HG03565 (cell line): ENCODE measurements at regions not wholly inside any gene's neighbourhood (a gene's known extent, or its start where the extent isn't known, plus 50 kb on each side); places are given as distances from the start of the nearest gene placed in this dataset.

Experiments used
- ATAC-seq: cut with Tn5 transposase; IDR thresholded peaks from one replicate; pipeline ENCODE4 v1.9.1; 2021; ENCODE audit warnings: mild to moderate bottlenecking, moderate library complexity; ENCODE audit not compliant: unreplicated experiment

DNA sequence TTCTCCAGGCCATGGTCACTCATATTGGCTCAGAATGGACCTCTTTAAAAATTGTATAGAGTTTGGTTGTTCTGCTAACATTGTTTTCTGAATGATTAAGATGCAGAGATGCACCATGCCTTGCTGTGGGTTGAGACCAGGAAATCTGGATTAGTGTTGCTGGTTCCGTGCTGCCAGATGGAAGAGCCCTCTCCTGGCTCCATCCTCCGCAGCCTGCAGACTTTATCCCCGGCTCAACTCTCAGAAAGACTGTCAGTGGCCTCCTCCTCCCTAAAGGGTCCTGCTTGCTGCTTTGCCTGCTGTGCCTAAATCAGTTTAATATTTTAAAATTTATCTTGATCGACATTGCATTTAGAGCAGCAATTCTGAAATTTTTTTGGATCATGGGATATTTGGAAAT, 196.7 kb downstream of the TENT4A start:
- no peak for ATAC-seq

GRCh38 chr5:6910950-6911349, 197.7 kb downstream of the TENT4A start:
- no peak for ATAC-seq

DNA sequence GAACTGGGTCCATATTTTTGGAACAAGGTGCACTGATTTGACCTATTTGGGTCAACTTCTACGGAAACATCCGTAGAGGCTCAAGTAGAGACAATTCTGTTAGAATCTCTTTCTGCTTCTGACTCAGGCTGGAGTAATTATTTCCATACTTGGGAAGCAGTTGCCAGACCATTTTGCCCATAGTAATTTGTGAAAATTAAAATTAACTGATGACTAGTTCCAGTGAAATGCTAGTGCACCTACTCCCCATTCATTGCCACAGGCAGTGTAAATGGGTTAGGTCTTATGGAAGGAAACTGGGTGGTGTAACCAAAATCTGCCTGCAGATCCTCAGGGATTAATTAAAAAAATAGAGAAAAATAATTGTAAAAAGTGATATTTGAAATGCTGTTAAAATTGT, 201.1 kb downstream of the TENT4A start:
- no peak for ATAC-seq

DNA sequence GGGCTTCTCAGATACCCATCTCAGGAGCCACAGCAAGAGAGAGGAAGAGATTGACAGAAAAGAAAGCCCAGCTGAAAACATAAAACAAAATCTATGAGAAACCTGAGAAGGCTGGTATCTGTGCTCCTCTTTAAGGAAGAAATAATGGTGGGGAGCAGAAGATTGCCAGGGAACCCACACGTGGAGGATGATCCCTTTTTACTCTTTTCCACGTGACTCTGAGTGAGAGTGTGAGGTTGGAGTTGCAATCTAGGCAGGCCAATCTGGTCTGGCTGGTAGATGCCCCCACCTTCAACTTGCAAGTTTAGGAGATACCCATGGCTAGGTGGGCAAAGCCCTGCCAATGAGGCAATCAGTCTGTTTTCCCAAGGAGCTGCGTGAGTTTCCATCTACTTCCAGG, 202.3 kb downstream of the TENT4A start:
- ATAC-seq: no peak

DNA sequence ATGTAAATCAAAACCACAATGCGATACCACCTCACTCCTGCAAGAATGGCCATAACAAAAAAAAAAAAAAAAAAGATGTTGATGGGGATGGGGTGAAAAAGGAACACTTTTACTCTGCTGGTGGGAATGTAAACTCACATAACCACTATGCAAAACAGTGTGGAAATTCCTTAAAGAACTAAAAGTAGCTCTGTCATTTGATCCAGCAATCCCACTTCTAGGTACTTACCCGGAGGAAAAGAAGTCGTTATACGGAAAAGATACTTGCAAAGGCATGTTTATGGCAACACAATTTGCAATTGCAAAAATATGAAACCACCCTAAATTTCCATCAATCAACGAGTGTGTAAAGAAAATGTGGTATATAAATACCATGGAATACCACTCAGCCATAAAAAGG, 205.0 kb downstream of the TENT4A start:
- ATAC-seq: no peak

GRCh38 chr5:6920628-6921256, 207.5 kb downstream of the TENT4A start:
- no peak for ATAC-seq

- no peak for ATAC-seq
Observed at GRCh38 chr5:6926491-6927038, 213.3 kb downstream of the TENT4A start.

DNA sequence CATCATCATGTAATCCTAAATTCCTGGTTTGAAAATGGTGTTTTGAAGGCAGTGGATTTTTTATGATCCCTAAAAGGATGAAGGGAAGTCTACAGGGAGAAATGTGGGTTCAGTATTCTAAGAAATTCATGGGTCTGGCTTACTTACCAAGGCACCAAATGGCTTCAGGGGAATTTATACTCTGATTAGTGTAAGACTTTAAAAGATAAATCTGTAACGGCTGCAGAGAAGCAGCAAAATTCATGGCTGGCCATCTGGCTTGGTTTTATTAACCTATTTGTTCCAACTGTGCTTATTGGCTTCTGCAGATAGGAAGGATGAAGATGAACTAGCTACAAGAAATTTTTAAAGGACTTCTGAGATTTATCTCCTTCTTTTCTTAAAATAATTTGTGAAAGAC, 222.8 kb downstream of the TENT4A start:
- ATAC-seq: no peak

DNA sequence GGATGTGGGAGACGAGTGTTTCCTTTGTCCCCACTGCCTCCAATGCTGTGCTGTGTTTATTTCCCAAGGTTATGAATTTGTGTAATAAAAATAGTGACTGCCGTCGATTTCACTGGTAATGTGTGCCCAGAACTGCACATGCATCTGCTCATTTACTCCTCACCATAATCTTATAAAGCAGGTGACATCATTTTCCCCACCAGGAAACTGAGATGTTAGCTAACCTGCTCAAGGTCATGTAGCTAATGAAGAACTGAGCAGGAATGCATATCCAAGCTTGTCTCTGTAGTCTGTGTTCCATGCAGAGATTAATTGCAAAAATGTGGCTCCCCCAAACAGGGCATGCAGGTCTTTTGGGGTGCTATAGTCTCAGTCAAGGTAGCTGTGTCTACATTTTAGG, 224.4 kb downstream of the TENT4A start:
- ATAC-seq: no peak

DNA sequence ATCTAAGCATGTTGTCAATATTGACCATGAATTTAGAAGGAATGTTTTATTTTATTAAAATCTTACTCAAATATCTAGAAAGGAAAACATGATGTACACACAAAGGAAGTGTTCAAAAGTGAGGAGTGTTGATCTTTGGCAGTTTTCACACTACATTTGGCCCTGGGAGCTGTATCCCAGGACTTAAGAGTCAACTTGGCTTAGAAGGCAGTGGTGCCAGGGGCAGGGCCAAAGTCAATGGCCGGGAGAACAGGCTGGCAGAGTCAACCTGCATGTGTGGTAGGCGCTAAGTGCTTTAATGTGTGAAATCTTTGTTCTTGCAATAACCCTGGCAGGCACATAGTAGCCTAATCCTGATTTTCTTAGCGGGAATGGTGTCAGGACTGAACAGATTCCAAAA, 228.4 kb downstream of the TENT4A start:
- no peak for ATAC-seq

DNA sequence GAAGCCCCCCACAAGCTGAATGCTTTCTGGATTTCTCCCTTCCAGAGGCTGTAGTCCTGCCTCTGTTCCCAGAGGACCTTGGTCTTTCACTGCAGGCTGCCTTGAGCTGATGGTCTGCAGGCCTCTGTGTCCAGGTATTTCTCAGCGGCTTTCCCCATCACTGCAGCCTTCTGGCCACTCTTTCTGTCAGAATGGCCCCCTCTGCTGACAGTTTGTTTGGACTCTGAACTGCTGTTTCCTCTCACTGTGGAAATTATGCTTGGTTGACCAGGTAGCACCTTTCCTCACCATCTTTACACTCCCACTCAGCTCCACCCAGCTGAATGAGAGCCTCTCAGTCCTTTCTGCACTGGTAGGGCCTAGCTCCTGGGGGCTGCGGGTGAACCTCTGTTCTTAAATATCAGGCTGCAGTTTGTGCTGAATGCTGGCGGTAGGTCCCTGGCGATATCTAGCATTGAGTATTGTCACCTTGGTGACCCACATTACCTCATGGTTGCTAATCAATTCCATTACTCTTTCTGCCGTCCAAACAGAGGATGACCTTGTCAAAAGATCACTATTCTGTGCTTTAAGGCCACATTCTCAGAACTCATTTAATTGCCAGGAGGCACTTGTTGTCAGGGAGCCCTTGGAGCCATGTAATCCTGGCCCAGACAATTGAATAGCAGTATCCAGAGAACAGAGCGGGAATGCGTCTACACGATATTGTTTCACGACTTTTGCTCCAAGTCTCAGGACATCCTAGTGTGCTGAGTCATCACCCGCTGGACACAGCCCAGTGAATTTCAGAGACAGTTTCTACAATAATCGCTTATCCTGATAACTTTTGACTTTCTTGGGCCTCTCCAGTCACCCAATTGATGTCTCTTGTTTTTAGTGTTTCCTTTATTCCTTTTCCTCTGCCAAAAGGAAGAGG, 230.2 kb downstream of the TENT4A start:
- no peak for ATAC-seq

GRCh38 chr5:6948562-6948961, 235.3 kb downstream of the TENT4A start:
- no peak for ATAC-seq

DNA sequence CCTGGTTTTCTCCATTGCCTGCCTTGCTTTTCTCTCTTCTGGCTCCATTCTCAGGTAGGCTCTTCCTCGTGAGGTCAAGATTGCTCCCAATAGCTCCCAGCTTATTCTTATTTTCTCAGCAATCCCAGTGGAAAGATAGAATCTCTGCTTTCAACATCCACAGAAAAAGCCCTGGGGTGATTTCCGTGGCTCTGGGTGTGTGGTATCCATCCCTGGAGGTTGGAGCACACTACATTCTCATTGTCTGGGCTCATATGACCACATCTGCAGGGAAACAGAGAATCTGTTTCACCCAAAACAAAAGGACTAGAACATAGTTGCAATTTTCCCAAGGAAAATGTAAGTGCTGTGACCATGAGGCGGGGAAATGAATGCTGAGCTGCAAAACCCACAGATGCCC, 236.0 kb downstream of the TENT4A start:
- no peak for ATAC-seq

- no peak for ATAC-seq
Observed at GRCh38 chr5:6950250-6950649, 237.0 kb downstream of the TENT4A start.

DNA sequence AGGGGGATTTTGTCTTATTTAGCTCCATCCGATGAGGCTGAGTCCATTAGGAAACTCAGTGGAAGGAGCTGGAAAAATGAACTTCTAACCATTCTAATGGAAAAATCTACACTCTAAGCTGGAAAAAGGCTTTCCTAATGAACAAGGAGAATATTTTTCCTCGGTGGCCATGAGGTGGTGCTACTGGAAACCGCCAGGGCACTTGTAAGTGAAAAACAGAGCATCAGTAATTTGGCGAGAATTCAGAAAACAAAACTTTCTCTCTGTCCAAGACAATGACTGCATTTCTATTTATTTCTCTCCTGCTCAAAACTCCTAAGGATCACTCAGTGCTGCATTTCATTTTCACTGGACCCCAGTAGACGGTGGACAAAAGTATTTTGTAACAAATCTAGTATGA, 237.6 kb downstream of the TENT4A start:
- ATAC-seq: no peak

- no peak for ATAC-seq
Observed at GRCh38 chr5:6961123-6961522, 247.9 kb downstream of the TENT4A start.

- ATAC-seq: no peak
Observed at GRCh38 chr5:6961837-6962635, 248.8 kb downstream of the TENT4A start.

GRCh38 chr5:6976971-6977370, 263.7 kb downstream of the TENT4A start:
- ATAC-seq: no peak

DNA sequence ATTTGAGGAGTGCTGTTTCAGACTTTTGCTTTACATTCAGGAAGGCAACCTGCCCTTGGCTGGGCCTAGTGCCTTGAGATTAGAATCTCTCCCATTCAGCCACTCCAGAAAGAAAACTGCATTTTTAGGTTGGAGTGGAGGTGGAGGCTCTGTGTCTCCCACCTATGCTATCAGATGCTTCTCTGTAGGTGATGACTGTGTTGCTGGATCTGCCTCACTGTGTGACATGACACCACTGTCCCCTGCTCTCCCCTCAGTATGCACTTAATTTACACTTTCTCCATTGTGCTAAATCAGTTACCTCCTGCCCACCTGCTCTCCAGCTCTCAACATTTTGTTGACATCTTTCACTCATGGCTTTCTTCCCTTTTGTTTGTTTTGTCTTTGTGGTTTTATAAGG, 265.8 kb downstream of the TENT4A start:
- no peak for ATAC-seq

DNA sequence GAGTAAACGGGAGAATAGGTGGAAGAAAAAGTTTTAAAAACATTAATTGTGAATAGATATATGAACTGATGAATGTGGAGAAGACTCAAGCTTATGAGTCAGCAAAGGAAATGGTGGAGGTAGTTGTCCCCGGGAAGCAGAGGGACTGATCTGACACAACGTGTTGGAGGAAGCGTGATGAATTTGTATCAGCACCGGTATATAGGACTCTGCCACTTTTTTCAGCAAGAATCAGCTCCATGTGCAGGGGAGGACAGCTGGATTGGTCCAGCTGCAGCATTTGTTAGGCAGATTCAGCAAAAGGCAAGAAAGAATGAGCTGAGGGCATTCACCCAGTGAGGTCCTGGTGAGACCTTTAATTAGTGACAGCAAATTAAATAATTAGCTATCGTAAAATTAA, 276.0 kb downstream of the TENT4A start:
- no peak for ATAC-seq

- ATAC-seq: no peak
Observed at GRCh38 chr5:6994097-6994496, 280.9 kb downstream of the TENT4A start.
